SU-DHL-6 (cell line): ENCODE measurements at regions not wholly inside any gene's neighbourhood (a gene's known extent, or its start where the extent isn't known, plus 50 kb on each side); places are given as distances from the start of the nearest gene placed in this dataset.

ENCODE experiments used
- EZH2phosphoT487 ChIP-seq: fragments of 200-600 bp; sonication (generic), shearing (Covaris generic); conservative IDR thresholded peaks from 2 replicates; pipeline ENCODE4 v1.6.1; 2018; ENCODE audit warnings: mild to moderate bottlenecking, antibody characterized with exemption, low read length, moderate library complexity, mixed read lengths
- TF ChIP-seq, protein P1 (sequence below): fragments of 200-600 bp; sonication (generic); IDR thresholded peaks from one replicate; pipeline ENCODE4 v1.5.1; 2017; ENCODE audit warnings: antibody characterized with exemption, mild to moderate bottlenecking, low read length, moderate library complexity; ENCODE audit not compliant: insufficient read depth, poor library complexity, severe bottlenecking

DNA sequence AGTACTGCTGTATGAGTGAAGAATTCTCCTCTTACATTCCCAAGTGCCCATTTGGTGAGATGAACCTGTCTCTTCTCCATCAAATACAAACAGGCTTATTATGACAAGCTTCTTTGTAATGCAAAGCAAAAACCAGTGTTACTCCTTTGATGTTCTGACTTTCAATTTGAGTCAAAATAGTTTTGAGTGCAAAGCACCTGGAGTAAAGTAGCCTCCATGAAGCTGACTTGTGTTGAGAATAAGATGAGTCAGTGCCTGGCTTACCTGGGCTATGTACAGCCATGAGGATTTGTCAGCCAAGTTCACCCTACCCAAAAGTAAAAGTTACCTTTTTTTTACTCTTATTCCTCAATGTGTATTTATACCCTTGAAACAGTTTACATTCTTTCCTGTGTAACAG is 132.5 kb upstream of the FMR1 start:
- TF ChIP-seq, protein P1, sequence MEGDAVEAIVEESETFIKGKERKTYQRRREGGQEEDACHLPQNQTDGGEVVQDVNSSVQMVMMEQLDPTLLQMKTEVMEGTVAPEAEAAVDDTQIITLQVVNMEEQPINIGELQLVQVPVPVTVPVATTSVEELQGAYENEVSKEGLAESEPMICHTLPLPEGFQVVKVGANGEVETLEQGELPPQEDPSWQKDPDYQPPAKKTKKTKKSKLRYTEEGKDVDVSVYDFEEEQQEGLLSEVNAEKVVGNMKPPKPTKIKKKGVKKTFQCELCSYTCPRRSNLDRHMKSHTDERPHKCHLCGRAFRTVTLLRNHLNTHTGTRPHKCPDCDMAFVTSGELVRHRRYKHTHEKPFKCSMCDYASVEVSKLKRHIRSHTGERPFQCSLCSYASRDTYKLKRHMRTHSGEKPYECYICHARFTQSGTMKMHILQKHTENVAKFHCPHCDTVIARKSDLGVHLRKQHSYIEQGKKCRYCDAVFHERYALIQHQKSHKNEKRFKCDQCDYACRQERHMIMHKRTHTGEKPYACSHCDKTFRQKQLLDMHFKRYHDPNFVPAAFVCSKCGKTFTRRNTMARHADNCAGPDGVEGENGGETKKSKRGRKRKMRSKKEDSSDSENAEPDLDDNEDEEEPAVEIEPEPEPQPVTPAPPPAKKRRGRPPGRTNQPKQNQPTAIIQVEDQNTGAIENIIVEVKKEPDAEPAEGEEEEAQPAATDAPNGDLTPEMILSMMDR: no peak
- no peak for TF ChIP-seq EZH2phosphoT487
